Activated T-cell treated with anti-CD3 and anti-CD28 coated beads, Interleukin-2, amount 50 U/mL, for 1 hour (primary cell): ENCODE measurements at regions not wholly inside any gene's neighbourhood (a gene's known extent, or its start where the extent isn't known, plus 50 kb on each side); places are given as distances from the start of the nearest gene placed in this dataset.
"Not testable (repeated sequence)": the region's sequence is repeated elsewhere in the genome, so short reads cannot be mapped to it uniquely, and the experiment has no call there.

Source experiments
- DNase-seq: peaks from one replicate; pipeline ENCODE4 v3.0.0-alpha.2; 2020

DNA sequence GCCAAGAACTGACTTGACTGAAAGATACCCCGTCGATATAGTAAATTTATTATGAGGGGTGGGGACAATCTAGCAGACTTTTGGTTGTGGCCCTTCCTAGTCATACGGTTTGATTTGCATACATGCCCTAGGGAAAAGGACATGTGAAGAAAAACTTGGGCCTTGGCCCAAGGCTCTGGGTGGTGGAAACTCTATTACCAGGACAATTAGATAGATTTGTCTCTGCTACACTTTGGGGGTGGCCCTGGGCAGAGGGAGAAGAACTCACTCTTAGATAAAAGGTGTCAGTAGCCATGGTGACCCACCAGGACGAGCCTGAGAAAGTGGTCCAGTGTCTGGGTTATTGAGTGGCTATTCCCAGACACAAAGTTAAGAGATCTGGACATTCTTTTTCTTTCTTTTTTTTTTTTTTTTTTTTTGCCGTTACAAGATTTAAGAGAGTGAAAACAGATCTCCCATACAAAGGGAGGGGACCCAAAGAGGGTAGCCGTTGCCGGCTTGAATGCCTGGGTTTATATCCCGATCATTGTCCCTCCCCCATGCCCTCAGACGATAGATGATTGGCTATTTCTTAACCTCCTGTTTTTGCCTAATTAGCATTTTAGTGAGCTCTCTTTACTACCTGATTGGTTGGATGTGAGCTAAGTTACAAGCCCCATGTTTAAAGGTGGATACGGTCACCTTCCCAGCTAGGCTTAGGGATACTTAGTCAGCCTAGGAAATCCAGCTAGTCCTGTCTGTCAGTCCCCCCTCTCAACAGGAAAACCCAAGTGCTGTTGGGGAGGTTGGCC is 96.4 kb upstream of the SMAD3 start:
- DNase-seq: no peak

DNA sequence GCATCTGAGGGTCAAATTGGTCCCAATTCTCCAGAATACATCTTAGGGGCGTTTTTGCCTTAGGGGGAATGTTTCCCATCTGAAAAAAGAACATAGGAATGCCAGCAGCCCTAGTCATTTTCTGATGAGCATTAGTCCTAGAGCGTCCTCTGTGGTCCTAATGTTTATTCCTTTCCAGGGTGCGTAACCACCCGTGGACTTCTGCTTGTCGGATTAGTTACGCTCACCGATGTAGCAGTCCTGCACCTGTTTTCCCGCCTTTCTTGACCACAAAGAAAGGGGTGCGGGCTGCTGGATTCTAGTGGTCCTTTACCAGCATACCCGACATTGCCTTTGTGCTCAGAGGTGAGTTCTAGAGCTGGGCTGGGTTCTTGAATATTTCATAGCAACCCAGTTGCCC is 91.3 kb upstream of the SMAD3 start:
- DNase-seq: not testable (repeated sequence)

DNA sequence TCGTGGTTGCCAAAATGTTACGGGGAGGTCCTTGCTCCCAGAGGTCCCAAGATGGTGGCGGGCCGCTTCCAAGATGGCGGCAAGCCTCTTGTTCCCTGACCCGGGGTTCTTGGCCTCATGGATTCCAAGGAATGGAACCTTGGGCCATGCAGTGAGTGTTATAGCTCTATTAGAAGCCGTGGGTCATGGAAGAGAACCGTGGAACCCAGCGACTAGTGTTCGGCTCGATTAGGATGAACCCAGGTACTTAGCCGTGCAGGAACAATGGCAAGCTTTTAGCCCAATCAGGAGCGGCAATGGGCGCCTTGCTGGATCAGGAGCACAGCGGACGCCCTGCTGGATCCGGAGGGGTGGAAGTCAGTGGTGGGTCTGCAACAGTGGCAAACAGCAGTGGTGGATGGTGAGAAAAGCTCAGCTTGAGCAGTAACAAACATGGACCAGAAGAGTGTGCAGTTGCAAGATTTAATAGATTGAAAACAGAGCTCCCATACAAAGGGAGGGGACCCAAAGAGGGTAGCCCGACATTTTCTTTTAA is 89.2 kb upstream of the SMAD3 start:
- not testable (repeated sequence) for DNase-seq

DNA sequence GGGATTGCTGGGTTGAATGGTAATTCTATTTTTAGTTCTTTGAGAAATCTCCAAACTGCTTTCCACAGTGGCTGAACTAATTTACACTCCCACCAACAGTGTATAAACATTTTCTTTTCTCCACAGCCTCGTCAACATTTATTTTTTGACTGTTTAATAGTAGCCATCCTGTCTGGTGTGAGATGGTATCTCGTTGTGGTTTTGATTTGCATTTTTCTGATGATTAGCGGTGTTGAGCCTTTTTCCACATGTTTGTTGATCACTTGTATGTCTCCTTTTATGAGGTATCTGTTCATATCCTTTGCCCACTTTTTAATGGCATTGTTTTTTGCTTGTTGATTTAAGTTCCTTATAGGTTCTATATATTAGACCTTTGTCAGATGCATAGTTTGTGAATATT is 85.1 kb upstream of the SMAD3 start:
- not testable (repeated sequence) for DNase-seq

DNA sequence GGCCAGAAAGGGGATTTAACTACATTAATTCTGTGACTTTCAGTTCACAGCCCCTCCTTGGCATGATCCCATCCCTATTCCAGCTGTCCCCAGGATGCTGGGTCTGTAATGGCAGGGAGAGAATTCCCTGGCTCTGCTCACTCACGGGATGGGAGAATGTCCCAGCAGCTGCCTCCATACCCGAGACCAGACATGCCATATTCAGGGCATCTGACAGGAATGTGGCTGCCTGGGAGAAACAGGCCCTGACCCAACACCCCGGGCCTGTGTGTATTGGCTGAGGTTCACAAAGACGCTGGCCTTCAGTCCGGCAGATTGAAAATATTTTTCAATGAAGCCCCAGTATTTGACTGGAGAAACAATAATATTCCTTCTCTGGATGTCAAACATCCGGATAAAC is 83.6 kb upstream of the SMAD3 start:
- DNase-seq: no peak

DNA sequence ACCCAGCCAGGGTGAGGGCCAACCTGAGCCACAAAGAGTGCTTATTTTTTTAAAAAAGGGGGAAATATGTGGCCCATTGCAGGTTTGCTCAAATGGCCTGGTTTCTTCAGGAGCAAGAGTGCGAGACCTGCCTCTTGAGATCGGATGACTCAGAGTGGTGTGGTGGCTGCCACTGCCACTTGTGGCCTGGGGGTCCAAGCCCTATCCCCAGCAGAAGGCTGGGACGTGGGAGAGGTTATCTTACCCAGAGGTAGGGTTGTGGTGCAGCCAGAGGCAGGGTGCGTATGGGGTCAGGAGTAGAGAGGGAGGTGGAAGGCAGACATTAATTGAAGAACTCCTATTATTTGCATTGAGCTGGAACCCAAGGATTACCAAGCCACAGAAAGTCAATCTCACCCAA is 83.2 kb upstream of the SMAD3 start:
- DNase-seq: no peak

DNA sequence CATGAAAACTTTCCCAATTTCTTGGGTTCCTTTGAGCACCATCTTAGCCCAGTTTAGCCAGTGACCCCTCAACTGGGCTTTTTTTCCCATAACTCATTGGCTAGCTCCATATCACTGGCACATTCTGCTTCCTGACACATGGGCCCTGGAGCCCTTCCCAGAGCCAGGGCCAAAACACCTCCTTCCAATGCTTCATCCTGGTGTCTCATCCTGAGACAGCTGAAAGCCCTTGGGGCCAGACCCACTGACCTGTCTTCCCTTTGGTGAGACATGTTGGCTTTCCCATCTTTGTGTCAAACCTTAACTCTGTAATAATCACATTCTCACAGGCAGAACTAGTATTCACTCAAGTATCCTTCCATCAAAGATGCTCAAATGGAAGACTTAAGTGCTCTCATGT is 82.6 kb upstream of the SMAD3 start:
- no peak for DNase-seq

DNA sequence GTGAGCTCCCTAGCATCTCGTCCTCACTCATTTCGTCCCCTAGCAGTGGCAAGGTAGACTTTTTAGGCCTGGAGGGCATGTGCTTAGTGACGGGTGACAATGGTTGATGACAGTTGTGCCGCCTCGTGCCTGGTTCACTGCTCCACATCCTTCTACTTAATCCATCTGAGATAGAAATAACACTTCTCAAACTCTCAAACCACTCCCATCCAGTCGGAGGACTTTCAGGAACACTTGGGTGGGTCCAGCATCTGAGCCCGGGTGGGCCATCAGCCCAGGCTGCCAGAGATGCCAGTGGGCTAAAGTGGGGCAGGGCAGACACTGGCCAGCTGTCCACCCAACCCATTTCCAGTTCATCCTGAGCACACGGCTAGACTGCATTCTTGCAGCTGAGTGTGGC is 79.7 kb upstream of the SMAD3 start:
- DNase-seq: no peak

DNA sequence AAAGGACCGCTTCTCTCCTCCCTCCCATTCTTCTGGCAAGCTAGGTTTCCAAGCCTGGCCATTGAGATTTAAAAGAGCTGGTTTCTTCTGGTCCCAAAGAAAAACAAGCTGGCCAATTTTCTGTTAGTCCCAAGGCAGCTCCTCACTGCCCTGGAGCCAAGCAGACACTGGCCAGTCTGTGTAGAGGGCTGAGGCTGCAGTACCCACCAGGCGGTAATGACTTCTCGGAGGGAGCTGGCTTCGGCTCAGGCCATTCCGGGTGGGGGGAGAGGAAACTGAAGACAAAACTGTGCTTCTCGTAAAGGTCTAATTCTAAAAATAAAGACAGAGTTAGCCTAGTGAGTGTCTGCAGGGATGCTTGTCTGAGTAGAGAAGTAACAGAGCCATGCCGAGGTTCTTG is 78.5 kb upstream of the SMAD3 start:
- DNase-seq: no peak

DNA sequence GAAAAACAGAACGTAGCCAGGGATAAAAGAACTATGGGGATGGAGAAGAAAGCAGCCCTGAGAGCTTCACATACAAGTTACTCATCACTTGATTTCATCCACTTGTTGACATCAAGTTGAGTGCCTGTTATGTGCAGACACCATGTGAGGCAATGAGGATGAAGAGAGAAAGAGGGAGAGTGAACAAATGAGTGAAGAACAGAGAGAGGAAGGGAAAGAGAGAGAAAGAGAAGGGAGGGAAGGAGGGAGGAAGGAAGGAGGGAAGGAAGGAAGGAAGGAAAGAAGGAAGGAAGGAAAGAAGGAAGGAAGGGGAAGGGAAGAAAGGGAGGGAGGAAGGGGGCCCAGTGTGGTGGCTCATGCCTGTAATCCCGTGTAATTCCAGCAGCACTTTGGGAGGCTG is 72.3 kb upstream of the SMAD3 start:
- no peak for DNase-seq

DNA sequence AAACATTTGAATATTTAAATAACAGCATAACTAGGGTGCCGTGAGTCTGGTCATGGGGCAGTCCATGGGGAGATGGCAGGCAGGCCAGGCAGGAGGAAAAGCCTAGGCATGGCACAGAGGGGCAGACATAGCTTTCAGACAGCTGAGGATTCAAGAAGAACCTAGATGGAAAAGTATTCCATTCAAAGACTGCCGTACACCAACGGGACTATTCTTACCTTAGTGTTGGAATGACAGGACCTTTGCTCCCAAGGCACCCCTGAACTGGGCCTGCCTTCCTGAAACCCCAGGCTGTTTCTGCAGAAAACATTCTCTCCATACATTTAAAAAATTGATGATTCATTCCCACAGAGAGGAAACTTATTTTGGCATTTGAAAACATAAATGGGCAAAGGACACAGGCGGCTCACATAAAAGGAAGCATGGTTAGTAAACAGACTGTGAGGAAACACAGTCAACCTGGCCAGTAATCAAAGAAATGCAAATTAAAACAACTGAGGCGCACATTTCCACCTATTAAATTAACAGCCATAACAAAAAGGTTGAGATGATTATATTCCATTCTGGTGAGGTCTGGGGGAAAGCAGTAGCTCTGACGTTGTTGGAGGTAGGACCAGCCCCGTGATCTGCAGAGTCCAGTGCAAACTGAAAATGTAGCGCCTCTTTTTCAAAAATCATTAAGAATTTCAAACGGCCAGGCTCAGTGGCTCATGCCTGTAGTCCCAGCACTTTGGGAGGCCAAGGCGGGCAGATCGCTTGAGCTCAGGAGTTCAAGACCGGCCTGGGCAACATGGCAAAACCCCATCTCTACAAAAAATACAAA is 71.3 kb upstream of the SMAD3 start:
- no peak for DNase-seq

DNA sequence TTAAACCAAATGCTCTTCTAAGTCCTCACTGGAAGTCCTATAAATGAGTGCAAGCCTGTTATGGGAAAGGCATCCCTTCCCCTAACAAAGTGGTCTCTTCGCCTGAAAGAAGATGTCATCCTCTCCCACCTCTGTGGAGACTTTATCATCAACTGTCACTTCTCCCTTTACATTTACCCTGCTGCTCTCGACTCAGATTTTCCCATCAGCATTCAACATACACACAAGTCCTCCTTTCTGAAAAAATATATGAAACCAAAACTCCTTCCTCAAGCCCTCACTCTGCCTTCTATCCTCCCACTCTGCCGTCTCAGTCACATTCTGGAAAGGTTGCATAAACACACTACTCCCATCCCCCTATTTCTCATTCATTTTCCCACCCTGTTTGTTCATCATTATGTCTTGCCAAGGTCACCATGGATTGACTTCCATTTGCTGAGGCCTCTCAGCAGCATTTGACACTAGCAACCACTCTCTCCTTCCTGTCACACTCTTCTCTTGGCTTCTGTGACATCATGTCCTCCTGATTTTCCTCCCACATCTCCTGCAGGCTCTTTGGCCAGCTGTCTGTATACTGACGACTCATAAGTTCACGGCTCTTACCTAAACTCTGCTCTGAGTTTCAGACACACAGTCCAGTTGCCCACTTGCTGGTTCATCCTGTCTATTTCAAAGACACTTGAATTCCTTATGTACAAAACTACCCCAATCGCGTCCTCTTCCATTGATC is 70.3 kb upstream of the SMAD3 start:
- DNase-seq: no peak

DNA sequence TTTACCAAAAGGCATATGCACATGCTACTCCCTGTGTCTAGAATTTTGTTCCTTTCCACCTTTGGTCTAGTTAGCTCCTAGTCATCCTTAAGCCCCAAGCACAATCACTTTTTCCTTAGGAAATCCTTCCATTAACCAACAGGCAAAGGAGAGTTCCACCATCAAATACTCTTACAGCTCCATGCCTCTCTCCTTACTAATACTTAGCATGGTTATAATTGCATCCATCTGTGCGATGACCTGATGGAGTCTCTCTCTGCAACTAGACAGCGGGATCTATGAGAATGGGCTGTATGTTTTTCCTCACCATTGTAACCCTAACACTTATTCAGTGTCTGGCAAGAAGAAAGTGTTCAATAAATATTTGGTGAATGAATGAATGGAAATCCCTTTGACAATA is 69.3 kb upstream of the SMAD3 start:
- no peak for DNase-seq

DNA sequence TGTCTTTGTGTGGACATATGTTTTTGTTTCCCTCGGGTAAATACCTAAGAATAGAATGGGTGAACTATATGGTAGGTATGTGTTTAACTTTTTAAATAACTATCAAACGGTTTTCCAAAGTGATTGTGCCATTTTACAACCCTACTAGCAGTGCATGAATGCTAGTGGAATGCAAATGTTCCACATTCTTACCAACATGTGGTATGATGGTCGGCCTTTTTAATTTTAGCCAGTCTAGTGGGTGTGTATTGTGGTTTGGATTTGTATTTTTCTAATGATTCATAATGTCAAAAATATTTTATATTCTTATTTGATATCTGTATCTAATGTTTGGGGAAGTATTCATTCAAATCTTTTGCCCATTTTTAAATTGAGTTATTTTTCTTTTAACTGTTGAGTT is 68.2 kb upstream of the SMAD3 start:
- DNase-seq: no peak

DNA sequence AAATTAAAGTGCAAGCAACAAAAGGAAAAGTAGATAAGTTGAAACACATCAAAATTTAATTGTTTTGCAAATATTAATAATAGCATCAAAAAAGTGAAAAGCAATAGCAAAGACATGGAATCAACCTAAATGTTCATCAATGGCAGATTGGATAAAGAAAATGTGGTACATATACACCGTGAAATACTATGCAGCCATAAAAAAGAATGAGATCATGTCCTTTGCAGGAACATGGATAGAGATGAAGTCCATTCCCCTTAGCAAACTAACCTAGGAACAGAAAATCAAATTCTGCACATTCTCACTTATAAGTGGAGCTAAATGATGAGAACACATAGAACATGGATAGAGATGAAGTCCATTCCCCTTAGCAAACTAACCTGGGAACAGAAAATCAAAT is 67.2 kb upstream of the SMAD3 start:
- DNase-seq: not testable (repeated sequence)

DNA sequence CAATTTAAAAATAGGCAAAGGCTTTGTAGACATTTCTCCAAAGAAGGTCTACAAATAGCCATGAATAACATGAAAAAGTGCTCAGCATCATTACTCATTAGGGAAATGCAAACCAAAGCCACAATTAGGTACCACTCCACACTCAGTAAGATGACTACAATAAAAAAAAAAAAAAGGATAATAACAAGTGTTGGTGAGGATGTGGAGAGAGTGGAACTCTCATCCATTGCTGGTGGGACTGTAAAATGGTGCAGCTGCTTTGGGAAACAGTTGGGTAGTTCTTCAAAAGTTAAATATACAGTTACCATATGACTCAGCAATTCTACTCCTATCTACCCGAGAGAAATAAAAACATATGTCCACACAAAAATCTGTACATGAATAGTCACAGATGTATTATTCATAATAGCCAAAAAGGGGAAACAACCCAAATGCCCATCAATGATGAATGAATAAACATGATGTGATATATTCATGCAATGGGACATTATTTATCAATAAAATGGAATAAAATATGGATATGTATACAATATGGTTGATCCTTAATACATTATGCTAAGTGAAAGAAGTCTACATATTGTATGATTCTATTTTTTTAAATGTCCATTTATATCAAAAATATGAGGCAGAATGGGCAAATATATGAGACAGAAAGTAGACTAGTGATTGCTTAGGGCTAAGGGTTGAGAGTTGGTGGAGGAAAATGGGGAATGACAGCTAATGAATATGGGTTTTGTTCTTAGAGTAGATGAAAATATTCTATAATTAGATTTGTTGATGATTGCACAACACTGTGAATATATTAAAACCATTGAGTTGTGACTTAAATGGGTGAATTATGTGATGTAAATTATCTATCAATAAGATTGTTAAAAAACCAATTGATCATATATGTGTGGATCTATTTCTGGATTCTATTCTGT is 66.1 kb upstream of the SMAD3 start:
- no peak for DNase-seq

DNA sequence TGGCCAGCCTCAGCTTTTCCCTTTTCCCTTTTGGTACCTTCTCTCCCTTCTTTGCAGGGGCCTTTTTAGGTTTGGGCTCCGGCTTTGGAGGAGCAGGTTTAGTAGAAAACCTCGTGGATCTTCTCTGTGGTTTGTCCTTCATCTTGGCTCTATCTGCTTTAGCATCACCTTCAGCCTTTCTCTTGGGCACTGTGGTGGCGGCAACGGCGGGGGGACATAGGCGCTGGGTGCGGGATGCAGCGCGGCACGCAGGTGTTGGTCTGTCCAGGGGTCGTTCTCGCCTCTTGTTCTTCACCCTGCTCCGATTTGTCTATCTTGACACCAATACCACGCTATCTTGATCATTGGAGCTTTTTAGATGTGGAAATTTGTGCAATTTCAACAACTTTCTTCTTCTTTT is 64.5 kb upstream of the SMAD3 start:
- no peak for DNase-seq

DNA sequence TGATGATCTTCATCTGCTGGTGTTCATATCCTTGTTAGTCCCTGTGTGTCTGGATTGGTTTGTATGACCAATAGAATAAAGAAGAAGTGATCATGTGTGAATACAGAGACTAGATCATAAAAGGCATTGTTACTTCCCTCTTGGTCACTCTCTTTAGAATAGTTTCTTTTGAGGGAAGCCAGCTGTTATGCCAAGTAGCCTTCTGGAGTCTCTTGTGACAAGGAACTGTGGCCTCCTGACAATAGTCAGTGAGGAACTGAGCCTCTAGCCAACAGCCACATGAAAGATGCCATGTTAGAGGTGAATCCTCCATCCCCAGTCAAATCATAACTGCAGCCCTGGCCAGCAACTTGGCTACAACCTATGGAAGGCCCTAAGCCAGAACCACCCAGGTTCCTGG is 63.0 kb upstream of the SMAD3 start:
- DNase-seq: no peak

DNA sequence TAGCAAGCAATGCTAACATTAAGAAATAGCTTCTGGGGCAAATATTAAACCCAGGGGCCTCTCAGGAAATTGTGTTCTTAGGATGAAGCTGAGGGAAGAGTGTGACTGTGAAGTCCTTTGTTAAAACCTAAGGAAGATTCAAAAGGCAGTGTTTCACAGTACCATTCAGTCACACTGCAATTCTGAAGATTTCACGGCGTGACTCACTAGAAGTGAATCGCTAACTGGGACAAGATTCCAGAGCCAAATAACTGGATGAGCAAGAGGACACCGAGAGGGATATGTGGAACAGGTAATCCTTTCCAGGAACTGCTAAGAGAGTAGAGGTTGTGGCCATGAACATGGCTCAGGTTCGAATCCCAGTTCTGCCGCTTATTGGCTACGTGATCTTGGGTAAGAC is 61.8 kb upstream of the SMAD3 start:
- DNase-seq: no peak

DNA sequence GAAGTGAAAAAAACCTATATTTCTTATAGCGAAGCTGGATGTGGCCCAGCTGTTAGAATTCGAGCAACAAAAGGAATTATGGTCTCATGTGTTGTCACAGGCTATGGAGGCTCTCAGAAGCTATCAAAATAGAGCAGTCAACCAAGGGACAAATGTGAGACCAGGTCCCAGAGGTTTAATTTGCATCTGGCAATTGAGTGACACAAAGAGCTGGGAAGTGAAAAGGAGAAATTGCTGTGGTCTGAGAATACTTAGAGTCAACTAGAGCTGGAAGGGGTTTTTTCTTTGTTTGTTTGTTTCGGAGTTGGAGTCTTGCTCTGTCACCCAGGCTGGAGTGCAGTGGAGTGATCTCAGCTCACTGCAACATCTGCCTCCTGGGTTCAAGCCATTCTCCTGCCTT is 61.3 kb upstream of the SMAD3 start:
- DNase-seq: no peak

DNA sequence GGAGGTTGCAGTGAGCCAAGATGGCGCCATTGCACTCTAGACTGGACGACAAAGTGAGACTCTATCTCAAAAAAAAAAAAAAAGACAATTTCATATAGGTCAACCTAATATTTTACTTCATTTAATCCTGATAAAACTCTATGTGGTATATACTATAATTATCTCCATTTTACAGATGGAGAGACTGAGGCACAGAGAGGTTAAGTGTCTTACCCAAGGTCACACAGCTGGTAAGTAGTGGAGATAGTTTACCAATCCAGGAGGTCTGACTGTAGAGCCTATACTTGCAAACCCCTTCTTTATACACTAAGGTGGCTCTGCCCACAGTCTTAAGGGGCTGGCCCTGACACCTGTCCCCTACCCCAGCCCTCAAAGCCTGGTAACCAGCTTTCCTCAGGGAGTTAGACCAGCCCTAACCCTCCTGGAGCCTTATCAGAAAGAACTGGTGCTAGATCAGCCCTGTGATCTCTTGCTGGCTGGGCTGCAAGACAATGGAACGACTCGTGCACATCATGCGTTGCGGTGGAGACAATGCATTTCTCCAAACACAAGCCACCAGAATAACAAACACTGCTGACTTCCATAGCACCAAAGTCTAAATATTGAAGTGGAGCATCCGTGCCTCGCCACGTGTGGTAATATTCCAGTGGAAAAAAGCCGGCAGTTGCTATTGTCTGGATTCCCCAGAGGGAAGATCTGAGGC is 60.0 kb upstream of the SMAD3 start:
- DNase-seq: no peak
